Astrocyte (in vitro differentiated cells and primary cell): ENCODE measurements at regions not wholly inside any gene's neighbourhood (a gene's known extent, or its start where the extent isn't known, plus 50 kb on each side); places are given as distances from the start of the nearest gene placed in this dataset.
A peak's percentile ranks its signal among the peaks of the same experiment; 100 is the strongest.

Experiments
- DNase-seq: peaks from one replicate; pipeline ENCODE4 v3.0.0-alpha.2; 2010; ENCODE audit warnings: low read depth
- FAIRE-seq: peaks from 2 replicates; lab custom pipeline; 2011; peaks lifted over from hg19 to GRCh38; lab: Jason Lieb, UNC
- H2AFZ ChIP-seq: 2 replicates; pipeline ENCODE4 v1.6.0; 2012; ENCODE audit warnings: low read depth, low read length, inconsistent platforms
- H3K27ac ChIP-seq: 2 replicates; pipeline ENCODE4 v1.5.1; 2011; ENCODE audit warnings: low read depth, low read length, inconsistent platforms
- H3K27me3 ChIP-seq: 2 replicates; pipeline ENCODE4 v1.6.0; 2011; ENCODE audit warnings: low read length, inconsistent platforms; ENCODE audit not compliant: insufficient read depth
- H3K36me3 ChIP-seq: 2 replicates; pipeline ENCODE4 v1.5.1; 2011; ENCODE audit warnings: low read length, inconsistent platforms; ENCODE audit not compliant: insufficient read depth
- H3K4me1 ChIP-seq: 2 replicates; pipeline ENCODE4 v1.5.1; 2011; ENCODE audit warnings: low read length, inconsistent platforms; ENCODE audit not compliant: insufficient read depth
- H3K4me2 ChIP-seq: 2 replicates; pipeline ENCODE4 v1.6.0; 2012; ENCODE audit warnings: low read length, inconsistent platforms
- H3K4me3 ChIP-seq: 2 replicates; pipeline ENCODE4 v1.5.1; 2011; ENCODE audit warnings: low read depth, mild to moderate bottlenecking, low read length, inconsistent platforms; ENCODE audit not compliant: insufficient read depth
- H3K79me2 ChIP-seq: 2 replicates; pipeline ENCODE4 v1.6.0; 2012; ENCODE audit warnings: mild to moderate bottlenecking, low read length, inconsistent platforms; ENCODE audit not compliant: insufficient read depth
- H3K9ac ChIP-seq: 2 replicates; pipeline ENCODE4 v1.6.0; 2012; ENCODE audit warnings: mild to moderate bottlenecking, low read length, inconsistent platforms
- H3K9me3 ChIP-seq: 2 replicates; pipeline ENCODE4 v1.5.1; 2012; ENCODE audit warnings: low read depth, mild to moderate bottlenecking, low read length, inconsistent platforms; ENCODE audit not compliant: insufficient read depth
- H4K20me1 ChIP-seq: 2 replicates; pipeline ENCODE4 v1.6.0; 2012; ENCODE audit warnings: low read length, inconsistent platforms; ENCODE audit not compliant: insufficient read depth
- H3K27ac Mint-ChIP-seq: one replicate; pipeline ENCODE4 v1.8.0; 2021; ENCODE audit warnings: mild to moderate bottlenecking, mixed read lengths; ENCODE audit not compliant: unreplicated experiment
- H3K27me3 Mint-ChIP-seq: one replicate; pipeline ENCODE4 v1.8.0; 2021; ENCODE audit warnings: low read depth, mixed read lengths; ENCODE audit not compliant: unreplicated experiment
- H3K36me3 Mint-ChIP-seq: one replicate; pipeline ENCODE4 v1.8.0; 2021; ENCODE audit warnings: low read depth, mixed read lengths; ENCODE audit not compliant: unreplicated experiment
- H3K4me1 Mint-ChIP-seq: one replicate; pipeline ENCODE4 v1.8.0; 2021; ENCODE audit warnings: low read depth, mixed read lengths; ENCODE audit not compliant: unreplicated experiment
- H3K4me3 Mint-ChIP-seq: one replicate; pipeline ENCODE4 v1.8.0; 2021; ENCODE audit warnings: mild to moderate bottlenecking, moderate library complexity, mixed read lengths; ENCODE audit not compliant: unreplicated experiment
- H3K9me3 Mint-ChIP-seq: one replicate; pipeline ENCODE4 v1.8.0; 2021; ENCODE audit warnings: mild to moderate bottlenecking, mixed read lengths; ENCODE audit not compliant: unreplicated experiment
- CTCF ChIP-seq: IDR thresholded peaks from 2 replicates; pipeline ENCODE4 v1.5.1; 2011; ENCODE audit warnings: low read depth, mild to moderate bottlenecking, inconsistent platforms, low read length, moderate library complexity; ENCODE audit not compliant: insufficient read depth
- EZH2 ChIP-seq: IDR thresholded peaks from 2 replicates; pipeline ENCODE4 v1.6.1; 2012; ENCODE audit warnings: mild to moderate bottlenecking, low read length, inconsistent platforms; ENCODE audit not compliant: insufficient read depth

DNA sequence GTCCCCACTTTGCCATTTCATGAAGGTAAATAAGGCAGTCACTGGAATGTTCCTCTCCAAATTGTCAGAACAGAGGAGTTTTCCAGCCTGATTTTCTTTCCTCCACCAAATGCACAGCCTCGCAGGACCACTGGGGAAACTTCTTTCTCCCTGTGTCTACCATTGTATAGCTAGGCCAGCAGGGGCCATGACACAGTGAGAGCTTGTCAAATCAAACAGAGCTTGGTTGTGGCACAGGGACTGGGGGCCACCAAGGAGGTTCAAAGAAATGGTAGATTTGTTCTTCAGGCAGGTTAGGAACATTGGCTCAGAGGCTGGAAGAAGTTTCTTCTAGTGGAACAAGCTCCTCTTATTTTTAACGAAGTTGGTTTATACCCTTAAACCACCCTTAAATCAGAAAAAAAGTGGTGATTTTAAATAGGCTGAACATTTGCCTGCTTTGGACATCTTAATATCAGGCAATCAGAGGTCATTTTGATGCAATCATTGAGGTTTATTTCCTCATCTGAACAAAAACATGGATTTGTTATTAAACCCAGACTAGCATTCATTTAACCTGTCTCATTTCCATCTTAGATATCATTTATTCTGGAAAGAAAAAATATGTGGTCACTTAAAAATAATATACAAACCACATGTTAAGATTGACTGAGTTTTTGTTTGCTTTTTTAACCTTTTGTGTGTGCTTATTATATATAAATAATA is 105.6 kb downstream of the GTPBP8 start:
- FAIRE-seq (peak; percentile 34), DNase-seq (peak; percentile 53)
- Histone ChIP-seq H3K4me3 (no peak overlapping the region), H3K36me3 (no peaks in the 10 kb centered on the region), H3K4me1 (peaks cover 18% of the 10 kb centered on the region), H3K9ac (no peak overlapping the region), H3K9me3 (no peaks in the 10 kb centered on the region), H2AFZ (no peak overlapping the region), H3K4me2 (peak overlapping the region; percentile 8), H3K27ac (no peak overlapping the region), H4K20me1 (no peaks in the 10 kb centered on the region), H3K79me2 (no peaks in the 10 kb centered on the region), H3K27me3 (peaks cover 3% of the 10 kb centered on the region)
- peaks cover 5% of the 10 kb centered on the region for H3K9me3 Mint-ChIP-seq
- H3K27ac Mint-ChIP-seq: peak overlapping the region; percentile 4
- no peak for TF ChIP-seq EZH2
- TF ChIP-seq CTCF: no peak
- no peaks in the 10 kb centered on the region for H3K27me3 Mint-ChIP-seq
- H3K4me3 Mint-ChIP-seq: no peak overlapping the region
- peaks cover 30% of the 10 kb centered on the region for H3K4me1 Mint-ChIP-seq
- no peaks in the 10 kb centered on the region for H3K36me3 Mint-ChIP-seq

DNA sequence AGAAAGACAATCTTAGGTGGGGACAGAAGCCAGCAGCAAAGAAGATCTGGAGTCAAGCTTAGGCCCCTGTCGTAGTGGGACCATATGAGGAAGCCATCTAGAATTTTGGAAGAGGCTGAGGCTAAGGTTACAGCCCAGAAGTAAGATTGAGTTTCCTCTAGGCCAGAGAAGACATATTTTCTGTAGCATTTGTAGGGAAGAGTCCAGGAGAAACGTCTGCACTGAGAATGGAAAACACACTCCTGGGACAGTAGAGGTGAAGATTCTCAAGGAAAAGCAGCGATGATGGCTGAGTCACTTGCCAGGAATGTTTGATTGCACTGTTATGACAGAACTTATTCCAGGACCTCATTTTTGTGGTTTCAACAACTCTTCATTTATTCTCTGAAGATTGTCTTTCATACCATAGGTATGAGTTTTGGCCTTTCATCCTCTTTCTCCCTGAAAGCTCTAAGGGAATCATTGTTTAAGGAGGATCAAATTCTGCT is 107.2 kb downstream of the GTPBP8 start:
- Histone ChIP-seq H2AFZ (no peak overlapping the region), H3K9me3 (no peaks in the 10 kb centered on the region), H3K9ac (no peak overlapping the region), H3K4me2 (peak overlapping the region; percentile 48), H4K20me1 (no peaks in the 10 kb centered on the region), H3K36me3 (no peaks in the 10 kb centered on the region), H3K4me3 (no peak overlapping the region), H3K27ac (peak overlapping the region; percentile 61), H3K79me2 (no peaks in the 10 kb centered on the region), H3K4me1 (peaks cover 18% of the 10 kb centered on the region), H3K27me3 (peaks cover 3% of the 10 kb centered on the region)
- TF ChIP-seq EZH2 (no peak), CTCF (no peak)
- no peaks in the 10 kb centered on the region for H3K36me3 Mint-ChIP-seq
- H3K4me1 Mint-ChIP-seq: peaks cover 28% of the 10 kb centered on the region
- peak; percentile 99 for FAIRE-seq
- DNase-seq: peak; percentile 91
- H3K27ac Mint-ChIP-seq: peak overlapping the region; percentile 91
- no peak overlapping the region for H3K4me3 Mint-ChIP-seq
- peaks cover 5% of the 10 kb centered on the region for H3K9me3 Mint-ChIP-seq
- no peaks in the 10 kb centered on the region for H3K27me3 Mint-ChIP-seq

- no peak overlapping the region for H3K27ac ChIP-seq
- TF ChIP-seq EZH2 (no peak), CTCF (no peak)
- H3K9me3 ChIP-seq: no peaks in the 10 kb centered on the region
- H3K27me3 Mint-ChIP-seq: no peaks in the 10 kb centered on the region
- H3K79me2 ChIP-seq: no peaks in the 10 kb centered on the region
- H3K4me1 Mint-ChIP-seq: peaks cover 39% of the 10 kb centered on the region
- FAIRE-seq (no peak), DNase-seq (no peak)
- no peaks in the 10 kb centered on the region for H3K36me3 Mint-ChIP-seq
- no peaks in the 10 kb centered on the region for H3K36me3 ChIP-seq
- H3K9ac ChIP-seq: no peak overlapping the region
- H3K27ac Mint-ChIP-seq: no peak overlapping the region
- H3K4me1 ChIP-seq: peaks cover 18% of the 10 kb centered on the region
- H3K27me3 ChIP-seq: no peaks in the 10 kb centered on the region
- H2AFZ ChIP-seq: no peak overlapping the region
- no peak overlapping the region for H3K4me3 Mint-ChIP-seq
- H3K4me3 ChIP-seq: no peak overlapping the region
- no peaks in the 10 kb centered on the region for H4K20me1 ChIP-seq
- peaks cover 2% of the 10 kb centered on the region for H3K9me3 Mint-ChIP-seq
- no peak overlapping the region for H3K4me2 ChIP-seq
Measured at GRCh38 chr3:113100063-113100462, 109.3 kb downstream of the GTPBP8 start.
